CD4-positive, CD25-positive, alpha-beta regulatory T cell (primary cell): ENCODE measurements at regions not wholly inside any gene's neighbourhood (a gene's known extent, or its start where the extent isn't known, plus 50 kb on each side); places are given as distances from the start of the nearest gene placed in this dataset.

ENCODE experiments used
- ATAC-seq, 2 donors: fragments of 150-1000 bp; cut with Tn5 transposase; one replicate each; pipeline ENCODE4 v1.10.0; 2021; ENCODE audit warnings: low read depth in 2 of 2, moderate number of reproducible peaks in 2 of 2, moderate library complexity in 1 of 2
- DNase-seq, 3 donors: peaks; one replicate each; pipeline versions ENCODE4 v3.0.0 to v3.0.0-alpha.2; 2012 to 2022; ENCODE audit warnings: mixed read lengths in 1 of 3
- H3K27ac ChIP-seq: one replicate; pipeline ENCODE4 v1.7.0; 2013; ENCODE audit warnings: mild to moderate bottlenecking, low read length; ENCODE audit not compliant: insufficient read depth, poor library complexity, severe bottlenecking
- H3K27me3 ChIP-seq: one replicate; pipeline ENCODE4 v1.7.0; 2013; ENCODE audit warnings: low read length; ENCODE audit not compliant: control insufficient read depth, insufficient read depth
- H3K36me3 ChIP-seq: one replicate; pipeline ENCODE4 v1.7.0; 2013; ENCODE audit warnings: mild to moderate bottlenecking, low read length, moderate library complexity; ENCODE audit not compliant: control insufficient read depth, insufficient read depth
- H3K4me1 ChIP-seq: 2 replicates; pipeline ENCODE4 v1.7.0; 2013; ENCODE audit warnings: mild to moderate bottlenecking, low read length; ENCODE audit not compliant: insufficient read depth, control insufficient read depth, poor library complexity, severe bottlenecking
- H3K4me3 ChIP-seq: one replicate; pipeline ENCODE4 v1.7.0; 2013; ENCODE audit warnings: low read depth, mild to moderate bottlenecking, low read length, moderate library complexity
- H3K9me3 ChIP-seq, 2 experiments: 1 replicate in 1 of 2; 2 replicates in 1 of 2; pipeline ENCODE4 v1.7.0; 2013; ENCODE audit warnings: low read length in 2 of 2, mild to moderate bottlenecking in 1 of 2, moderate library complexity in 1 of 2; ENCODE audit not compliant: control insufficient read depth in 2 of 2
- H3K27ac Mint-ChIP-seq, 3 donors: one replicate each; pipeline ENCODE4 v1.8.0; 2020 to 2022; ENCODE audit warnings: mild to moderate bottlenecking in 3 of 3, mixed read lengths in 3 of 3, moderate library complexity in 2 of 3
- H3K27me3 Mint-ChIP-seq: one replicate; pipeline ENCODE4 v1.8.0; 2022; ENCODE audit warnings: mild to moderate bottlenecking, mixed read lengths
- H3K36me3 Mint-ChIP-seq: one replicate; pipeline ENCODE4 v1.8.0; 2020; ENCODE audit warnings: mixed read lengths
- H3K4me1 Mint-ChIP-seq, 4 donors: one replicate each; pipeline ENCODE4 v1.8.0; 2020 to 2022; ENCODE audit warnings: mixed read lengths in 4 of 4, mild to moderate bottlenecking in 1 of 4
- H3K4me3 Mint-ChIP-seq, 4 donors: one replicate each; pipeline ENCODE4 v1.8.0; 2020 to 2022; ENCODE audit warnings: mild to moderate bottlenecking in 4 of 4, mixed read lengths in 4 of 4, moderate library complexity in 3 of 4
- H3K9me3 Mint-ChIP-seq, 7 donors: one replicate each; pipeline ENCODE4 v1.8.0; 2020 to 2022; ENCODE audit warnings: mixed read lengths in 7 of 7, mild to moderate bottlenecking in 3 of 7, moderate library complexity in 2 of 7

GRCh38 chr4:102441978-102442911 lies 58.9 kb upstream of the NFKB1 start:
- no peaks in the 10 kb centered on the region for H3K9me3 ChIP-seq
- Mint-ChIP-seq H3K27me3 (peaks cover 17% of the 10 kb centered on the region), H3K27ac (no peak overlapping the region), H3K36me3 (no peaks in the 10 kb centered on the region), H3K4me1 (peaks cover 3 to 4% (median 4%) of the 10 kb centered on the region in 4 donors), H3K9me3 (no peaks in the 10 kb centered on the region), H3K4me3 (no peak overlapping the region)
- no peak overlapping the region for H3K27ac ChIP-seq
- no peaks in the 10 kb centered on the region for H3K27me3 ChIP-seq
- DNase-seq (no peak), ATAC-seq (no peak)
- no peaks in the 10 kb centered on the region for H3K4me1 ChIP-seq
- no peaks in the 10 kb centered on the region for H3K36me3 ChIP-seq
- no peak overlapping the region for H3K4me3 ChIP-seq

GRCh38 chr4:102444752-102445151 lies 56.4 kb upstream of the NFKB1 start:
- no peak overlapping the region for H3K27ac Mint-ChIP-seq
- ATAC-seq, result no peak
- no peak overlapping the region for H3K4me3 ChIP-seq

GRCh38 chr4:102445213-102445612 lies 55.9 kb upstream of the NFKB1 start:
- Histone ChIP-seq H3K4me1 (no peaks in the 10 kb centered on the region), H3K4me3 (no peak overlapping the region), H3K27me3 (no peaks in the 10 kb centered on the region), H3K9me3 (no peaks in the 10 kb centered on the region), H3K36me3 (no peaks in the 10 kb centered on the region), H3K27ac (no peak overlapping the region)
- H3K4me3 Mint-ChIP-seq, result no peak overlapping the region
- no peaks in the 10 kb centered on the region for H3K36me3 Mint-ChIP-seq
- DNase-seq (no peak), ATAC-seq (no peak)
- H3K9me3 Mint-ChIP-seq, result no peaks in the 10 kb centered on the region
- peaks cover 12% of the 10 kb centered on the region for H3K27me3 Mint-ChIP-seq
- H3K27ac Mint-ChIP-seq, result no peak overlapping the region
- peaks cover 8 to 15% (median 12%) of the 10 kb centered on the region in 4 donors for H3K4me1 Mint-ChIP-seq

More at GRCh38 chr4:102444752-102445151, 56.4 kb upstream of the NFKB1 start:
- Mint-ChIP-seq H3K36me3 (no peaks in the 10 kb centered on the region), H3K4me3 (no peak overlapping the region), H3K9me3 (no peaks in the 10 kb centered on the region), H3K27me3 (peaks cover 12% of the 10 kb centered on the region), H3K4me1 (peaks cover 7 to 15% (median 11%) of the 10 kb centered on the region in 4 donors)
- H3K9me3 ChIP-seq, result no peaks in the 10 kb centered on the region
- H3K27ac ChIP-seq, result no peak overlapping the region
- no peaks in the 10 kb centered on the region for H3K4me1 ChIP-seq
- H3K27me3 ChIP-seq, result no peaks in the 10 kb centered on the region
- H3K36me3 ChIP-seq, result no peaks in the 10 kb centered on the region
- no peak for DNase-seq

- Histone ChIP-seq H3K9me3 (no peaks in the 10 kb centered on the region), H3K4me3 (no peak overlapping the region), H3K27ac (no peak overlapping the region), H3K36me3 (no peaks in the 10 kb centered on the region), H3K4me1 (no peaks in the 10 kb centered on the region), H3K27me3 (no peaks in the 10 kb centered on the region)
- peak in 1 of 2 donors; percentile 56 for ATAC-seq
- Mint-ChIP-seq H3K9me3 (no peaks in the 10 kb centered on the region), H3K4me1 (peaks cover 8 to 15% (median 12%) of the 10 kb centered on the region in 4 donors), H3K4me3 (peak overlapping the region in 2 of 4 donors; percentile 5 to 13), H3K27me3 (peaks cover 12% of the 10 kb centered on the region), H3K27ac (no peak overlapping the region), H3K36me3 (no peaks in the 10 kb centered on the region)
- peak in 2 of 3 donors; percentile 8 to 86 for DNase-seq
These were observed 53.7 kb upstream of the NFKB1 start for GRCh38 chr4:102447413-102447812.

DNA sequence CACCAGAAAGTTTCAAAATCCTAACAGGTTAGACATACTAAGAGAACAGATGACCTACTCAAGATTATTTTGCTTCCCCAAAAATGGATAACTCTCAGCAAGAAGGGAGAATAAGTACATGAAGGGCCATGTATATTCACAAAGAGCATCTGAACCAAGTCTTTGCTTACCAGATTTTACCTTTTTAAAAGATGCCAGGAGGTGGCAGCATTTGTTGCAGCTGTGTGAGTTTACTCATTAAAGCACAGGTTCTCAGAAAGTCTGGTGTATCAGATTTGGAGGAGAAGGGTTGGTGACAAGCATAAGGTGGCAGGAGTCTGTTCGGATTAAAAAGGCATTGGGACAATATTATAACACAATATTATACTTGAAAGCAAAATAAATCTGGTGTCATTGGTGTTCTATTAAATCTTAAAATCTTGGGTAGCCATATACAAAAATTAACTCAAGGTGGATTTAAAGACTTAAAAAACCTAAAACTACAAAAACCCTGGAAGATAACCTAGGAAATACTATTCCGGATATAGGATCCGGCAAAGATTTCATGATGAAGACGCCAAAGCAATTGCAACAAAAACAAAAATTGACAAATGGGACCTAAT lies 51.3 kb upstream of the NFKB1 start:
- H3K27me3 ChIP-seq, result no peaks in the 10 kb centered on the region
- no peaks in the 10 kb centered on the region for H3K9me3 ChIP-seq
- peaks cover 6 to 15% (median 12%) of the 10 kb centered on the region in 4 donors for H3K4me1 Mint-ChIP-seq
- H3K9me3 Mint-ChIP-seq, result no peaks in the 10 kb centered on the region
- H3K4me3 ChIP-seq, result no peak overlapping the region
- DNase-seq (peak; percentile 19 to 87 (median 73)), ATAC-seq (peak; percentile 69 to 77)
- peak overlapping the region in 1 of 3 donors; percentile 18 for H3K27ac Mint-ChIP-seq
- H3K27me3 Mint-ChIP-seq, result peaks cover 8% of the 10 kb centered on the region
- no peak overlapping the region for H3K27ac ChIP-seq
- no peaks in the 10 kb centered on the region for H3K4me1 ChIP-seq
- no peaks in the 10 kb centered on the region for H3K36me3 ChIP-seq
- no peak overlapping the region for H3K4me3 Mint-ChIP-seq
- H3K36me3 Mint-ChIP-seq, result no peaks in the 10 kb centered on the region

- no peak overlapping the region for H3K27ac Mint-ChIP-seq
- no peak overlapping the region for H3K4me3 ChIP-seq
- H3K36me3 ChIP-seq, result no peaks in the 10 kb centered on the region
- no peak overlapping the region for H3K27ac ChIP-seq
- H3K36me3 Mint-ChIP-seq, result no peaks in the 10 kb centered on the region
- ATAC-seq (no peak), DNase-seq (no peak)
- no peaks in the 10 kb centered on the region for H3K4me1 ChIP-seq
- peaks cover 6 to 15% (median 12%) of the 10 kb centered on the region in 4 donors for H3K4me1 Mint-ChIP-seq
- H3K27me3 ChIP-seq, result no peaks in the 10 kb centered on the region
- no peaks in the 10 kb centered on the region for H3K9me3 Mint-ChIP-seq
- peaks cover 5% of the 10 kb centered on the region for H3K27me3 Mint-ChIP-seq
- H3K4me3 Mint-ChIP-seq, result no peak overlapping the region
- H3K9me3 ChIP-seq, result no peaks in the 10 kb centered on the region
These were observed 49.9 kb upstream of the NFKB1 start for GRCh38 chr4:102451266-102451665.
